Mucosa of stomach (tissue), 1 donor: ENCODE measurements at regions not wholly inside any gene's neighbourhood (a gene's known extent, or its start where the extent isn't known, plus 50 kb on each side); places are given as distances from the start of the nearest gene placed in this dataset.

Experiments
- H3K27me3 ChIP-seq: one replicate; pipeline ENCODE4 v1.7.0; 2013; ENCODE audit warnings: mild to moderate bottlenecking, low read length; ENCODE audit not compliant: control insufficient read depth, insufficient read depth
- H3K36me3 ChIP-seq: one replicate; pipeline ENCODE4 v1.7.0; 2013; ENCODE audit warnings: low read length; ENCODE audit not compliant: control insufficient read depth, insufficient read depth
- H3K4me1 ChIP-seq: one replicate; pipeline ENCODE4 v1.7.0; 2013; ENCODE audit warnings: mild to moderate bottlenecking, low read length; ENCODE audit not compliant: control insufficient read depth, insufficient read depth
- H3K4me3 ChIP-seq: one replicate; pipeline ENCODE4 v1.7.0; 2013; ENCODE audit warnings: low read length
- H3K9ac ChIP-seq: one replicate; pipeline ENCODE4 v1.7.0; 2013; ENCODE audit warnings: mild to moderate bottlenecking, low read length, moderate library complexity
- H3K9me3 ChIP-seq: one replicate; pipeline ENCODE4 v1.7.0; 2013; ENCODE audit warnings: mild to moderate bottlenecking, low read length, moderate library complexity; ENCODE audit not compliant: control insufficient read depth
- donor health status: Pancreatic carcinoma.

GRCh38 chr10:8993864-8994263 lies 939.4 kb downstream of the GATA3 start:
- no peaks in the 10 kb centered on the region for H3K36me3 ChIP-seq
- no peaks in the 10 kb centered on the region for H3K4me1 ChIP-seq
- H3K9ac ChIP-seq: no peak overlapping the region
- H3K4me3 ChIP-seq: no peak overlapping the region
- H3K9me3 ChIP-seq: no peaks in the 10 kb centered on the region
- H3K27me3 ChIP-seq: no peaks in the 10 kb centered on the region

GRCh38 chr10:8998751-8999150 lies 944.3 kb downstream of the GATA3 start:
- Histone ChIP-seq H3K9ac (no peak overlapping the region), H3K36me3 (no peaks in the 10 kb centered on the region), H3K9me3 (no peaks in the 10 kb centered on the region), H3K4me3 (no peak overlapping the region), H3K4me1 (no peaks in the 10 kb centered on the region), H3K27me3 (no peaks in the 10 kb centered on the region)

- Histone ChIP-seq H3K9me3 (no peaks in the 10 kb centered on the region), H3K4me3 (no peak overlapping the region), H3K27me3 (no peaks in the 10 kb centered on the region), H3K4me1 (no peaks in the 10 kb centered on the region), H3K36me3 (no peaks in the 10 kb centered on the region), H3K9ac (no peak overlapping the region)
Measured at GRCh38 chr10:9003122-9003521, 948.6 kb downstream of the GATA3 start.

- Histone ChIP-seq H3K4me1 (no peaks in the 10 kb centered on the region), H3K27me3 (no peaks in the 10 kb centered on the region), H3K36me3 (no peaks in the 10 kb centered on the region), H3K4me3 (no peak overlapping the region), H3K9me3 (no peaks in the 10 kb centered on the region), H3K9ac (no peak overlapping the region)
Measured at GRCh38 chr10:9004736-9005135, 950.2 kb downstream of the GATA3 start.

GRCh38 chr10:9009505-9009904 lies 955.0 kb downstream of the GATA3 start:
- Histone ChIP-seq H3K27me3 (no peaks in the 10 kb centered on the region), H3K36me3 (no peaks in the 10 kb centered on the region), H3K4me1 (no peaks in the 10 kb centered on the region), H3K9me3 (no peaks in the 10 kb centered on the region), H3K9ac (no peak overlapping the region), H3K4me3 (no peak overlapping the region)

GRCh38 chr10:9010093-9010492 lies 955.6 kb downstream of the GATA3 start:
- H3K4me3 ChIP-seq: no peak overlapping the region
- no peaks in the 10 kb centered on the region for H3K9me3 ChIP-seq
- H3K27me3 ChIP-seq: no peaks in the 10 kb centered on the region
- H3K9ac ChIP-seq: no peak overlapping the region
- no peaks in the 10 kb centered on the region for H3K4me1 ChIP-seq
- H3K36me3 ChIP-seq: no peaks in the 10 kb centered on the region

- no peaks in the 10 kb centered on the region for H3K27me3 ChIP-seq
Measured at GRCh38 chr10:9010931-9011670, 956.6 kb downstream of the GATA3 start.

GRCh38 chr10:9012312-9012711 lies 957.8 kb downstream of the GATA3 start:
- Histone ChIP-seq H3K9me3 (no peaks in the 10 kb centered on the region), H3K9ac (no peak overlapping the region), H3K36me3 (no peaks in the 10 kb centered on the region), H3K27me3 (no peaks in the 10 kb centered on the region), H3K4me1 (no peaks in the 10 kb centered on the region), H3K4me3 (no peak overlapping the region)

More at GRCh38 chr10:9010931-9011670, 956.6 kb downstream of the GATA3 start:
- H3K4me3 ChIP-seq: no peak overlapping the region
- H3K9ac ChIP-seq: no peak overlapping the region
- no peaks in the 10 kb centered on the region for H3K9me3 ChIP-seq
- no peaks in the 10 kb centered on the region for H3K4me1 ChIP-seq
- no peaks in the 10 kb centered on the region for H3K36me3 ChIP-seq

GRCh38 chr10:9015005-9015404 lies 960.5 kb downstream of the GATA3 start:
- H3K9ac ChIP-seq: no peak overlapping the region
- H3K27me3 ChIP-seq: no peaks in the 10 kb centered on the region
- H3K36me3 ChIP-seq: no peaks in the 10 kb centered on the region
- H3K9me3 ChIP-seq: no peaks in the 10 kb centered on the region
- no peaks in the 10 kb centered on the region for H3K4me1 ChIP-seq
- no peak overlapping the region for H3K4me3 ChIP-seq

GRCh38 chr10:9015447-9015846 lies 961.0 kb downstream of the GATA3 start:
- H3K27me3 ChIP-seq: no peaks in the 10 kb centered on the region

GRCh38 chr10:9016930-9017329 lies 962.4 kb downstream of the GATA3 start:
- Histone ChIP-seq H3K9ac (no peak overlapping the region), H3K36me3 (no peaks in the 10 kb centered on the region), H3K4me3 (no peak overlapping the region), H3K4me1 (no peaks in the 10 kb centered on the region), H3K27me3 (no peaks in the 10 kb centered on the region), H3K9me3 (no peaks in the 10 kb centered on the region)

More at GRCh38 chr10:9015447-9015846, 961.0 kb downstream of the GATA3 start:
- Histone ChIP-seq H3K9me3 (no peaks in the 10 kb centered on the region), H3K9ac (no peak overlapping the region), H3K4me3 (no peak overlapping the region), H3K36me3 (no peaks in the 10 kb centered on the region), H3K4me1 (no peaks in the 10 kb centered on the region)

- Histone ChIP-seq H3K4me1 (no peaks in the 10 kb centered on the region), H3K4me3 (no peak overlapping the region), H3K9me3 (no peaks in the 10 kb centered on the region), H3K36me3 (no peaks in the 10 kb centered on the region), H3K9ac (no peak overlapping the region), H3K27me3 (no peaks in the 10 kb centered on the region)
Measured at GRCh38 chr10:9018195-9019173, 964.0 kb downstream of the GATA3 start.
